Lower leg skin (tissue), 4 donors: ENCODE measurements at regions not wholly inside any gene's neighbourhood (a gene's known extent, or its start where the extent isn't known, plus 50 kb on each side); places are given as distances from the start of the nearest gene placed in this dataset.

Experiments
- DNase-seq, 2 donors: peaks; one replicate each; pipeline ENCODE4 v3.0.0-alpha.2; 2019; ENCODE audit warnings: low spot score in 2 of 2
- H3K4me3 ChIP-seq: fragments of 200-600 bp; sonication (generic); 2 replicates; pipeline ENCODE4 v1.5.1; 2017; ENCODE audit warnings: mild to moderate bottlenecking, low read depth; ENCODE audit not compliant: poor library complexity, severe bottlenecking
- CTCF ChIP-seq, 3 donors: fragments of 450-650 bp; IDR thresholded peaks; one replicate each; pipeline ENCODE4 v1.5.1; 2016; ENCODE audit warnings: antibody characterized with exemption in 3 of 3, mild to moderate bottlenecking in 3 of 3, moderate library complexity in 2 of 3
- POLR2A ChIP-seq, 2 donors: fragments of 450-650 bp; IDR thresholded peaks; one replicate each; pipeline ENCODE4 v1.6.1; 2016 to 2017; ENCODE audit warnings: antibody characterized with exemption in 2 of 2, mild to moderate bottlenecking in 1 of 2, moderate library complexity in 1 of 2
- WGBS, 2 donors: methylation state at CpG; one replicate each; pipeline ENCODE4 v1.1.5; 2018; 5-methylcytosine and 5-hydroxymethylcytosine counted together
- intact Hi-C: fragments of 100-400 bp; cut with DNase I; formaldehyde crosslinking; loops from one replicate; pipeline ENCODE4 v1.15.0; 2023; ENCODE audit warnings: low total_unique reads

GRCh38 chr10:55237462-55237861 is 436.4 kb upstream of the PCDH15 start:
- no peak overlapping the region for H3K4me3 ChIP-seq
- no peak for DNase-seq
- no peak for TF ChIP-seq CTCF (IDR thresholded peaks at IDR 0.05)
- no peak for TF ChIP-seq POLR2A (IDR thresholded peaks at IDR 0.05)
- intact Hi-C loops: no loop called here

- intact Hi-C loops: no loop called here
- TF ChIP-seq POLR2A (IDR thresholded peaks at IDR 0.05) (no peak), CTCF (IDR thresholded peaks at IDR 0.05) (no peak)
- DNase-seq: no peak
- H3K4me3 ChIP-seq: no peak overlapping the region
Observed at GRCh38 chr10:55233505-55233904, 432.5 kb upstream of the PCDH15 start.

GRCh38 chr10:55233090-55233489 is 432.1 kb upstream of the PCDH15 start:
- H3K4me3 ChIP-seq: no peak overlapping the region
- intact Hi-C loops: no loop called here
- 72 to 74% methylated on average over 3 of the region's 3 CpGs for WGBS, 2 donors
- DNase-seq: no peak
- TF ChIP-seq POLR2A (IDR thresholded peaks at IDR 0.05): no peak
- TF ChIP-seq CTCF (IDR thresholded peaks at IDR 0.05): no peak

GRCh38 chr10:55232553-55232952 is 431.5 kb upstream of the PCDH15 start:
- no peak for DNase-seq
- no peak for TF ChIP-seq POLR2A (IDR thresholded peaks at IDR 0.05)
- TF ChIP-seq CTCF (IDR thresholded peaks at IDR 0.05): no peak
- WGBS, 2 donors: 48 to 68% methylated on average over 1 of the region's 1 CpG
- H3K4me3 ChIP-seq: no peak overlapping the region
- intact Hi-C loops: no loop called here

- 35 to 41% methylated on average over 1 of the region's 1 CpG for WGBS, 2 donors
- TF ChIP-seq POLR2A (IDR thresholded peaks at IDR 0.05): no peak
- no peak for TF ChIP-seq CTCF (IDR thresholded peaks at IDR 0.05)
- no peak overlapping the region for H3K4me3 ChIP-seq
- intact Hi-C loops: no loop called here
- DNase-seq: no peak
Observed at GRCh38 chr10:55227967-55228366, 426.9 kb upstream of the PCDH15 start.

- no peak overlapping the region for H3K4me3 ChIP-seq
- 83% methylated on average over 5 of the region's 5 CpGs for WGBS, 2 donors
Observed at GRCh38 chr10:55224007-55224781, 423.2 kb upstream of the PCDH15 start.

More at GRCh38 chr10:55224007-55224781, 423.2 kb upstream of the PCDH15 start:
- intact Hi-C loops: no loop called here
- DNase-seq: no peak
- TF ChIP-seq POLR2A (IDR thresholded peaks at IDR 0.05) (no peak), CTCF (IDR thresholded peaks at IDR 0.05) (no peak)
